HepG2 (cell line): ENCODE measurements at regions not wholly inside any gene's neighbourhood (a gene's known extent, or its start where the extent isn't known, plus 50 kb on each side); places are given as distances from the start of the nearest gene placed in this dataset.

ENCODE experiments used
- CCDC6 ChIP-seq: sonication (generic); formaldehyde crosslinking; IDR thresholded peaks from 2 replicates; pipeline ENCODE4 v1.8.1; 2022; ENCODE audit warnings: mild to moderate bottlenecking, missing genetic modification reagents, moderate library complexity
- MEIS2 ChIP-seq: sonication (generic); formaldehyde crosslinking; IDR thresholded peaks from 2 replicates; pipeline ENCODE4 v1.9.0; 2021; ENCODE audit warnings: mild to moderate bottlenecking, missing genetic modification reagents
- ZNF644 ChIP-seq: IDR thresholded peaks from 2 replicates; pipeline ENCODE4 v1.6.1; 2016; ENCODE audit warnings: low read depth
- TF ChIP-seq, protein P1 (sequence below): sonication (generic); formaldehyde crosslinking; IDR thresholded peaks from 2 replicates; pipeline ENCODE4 v1.4.0; 2020; ENCODE audit warnings: missing genetic modification reagents
- TF ChIP-seq, protein P2 (sequence below): sonication (generic); formaldehyde crosslinking; IDR thresholded peaks from 2 replicates; pipeline ENCODE4 v1.5.0; 2020; ENCODE audit warnings: mild to moderate bottlenecking, missing genetic modification reagents, moderate library complexity
- TF ChIP-seq, protein P3 (sequence below), 2 experiments: sonication (generic) in 1 of 2; formaldehyde crosslinking in 1 of 2; IDR thresholded peaks; 2 replicates each; pipeline versions ENCODE4 v1.4.0 to v1.6.1; 2018 to 2020; ENCODE audit warnings: missing genetic modification reagents in 2 of 2, borderline replicate concordance in 1 of 2, low read depth in 1 of 2, mild to moderate bottlenecking in 1 of 2, missing biosample characterization in 1 of 2

DNA sequence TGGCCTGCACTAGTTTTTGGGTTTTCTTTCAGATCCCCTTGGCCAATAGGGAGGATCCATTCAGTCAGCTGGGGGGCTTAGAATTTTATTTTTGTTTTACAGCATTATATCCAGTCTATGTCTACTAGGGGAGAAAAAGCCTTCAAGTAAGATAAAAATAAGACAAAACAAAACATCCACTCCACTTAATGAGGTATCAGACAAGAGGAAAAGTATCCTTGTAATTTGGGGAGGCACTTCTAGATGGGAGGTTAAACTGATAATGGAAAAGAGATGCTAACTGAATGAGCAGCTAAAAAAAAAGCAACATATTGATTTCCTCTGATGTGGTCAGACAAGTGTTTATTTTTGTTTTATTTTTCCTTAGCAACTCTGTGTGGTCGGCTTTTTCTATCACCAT is 278.0 kb upstream of the ANO3 start:
- TF ChIP-seq, protein P1, sequence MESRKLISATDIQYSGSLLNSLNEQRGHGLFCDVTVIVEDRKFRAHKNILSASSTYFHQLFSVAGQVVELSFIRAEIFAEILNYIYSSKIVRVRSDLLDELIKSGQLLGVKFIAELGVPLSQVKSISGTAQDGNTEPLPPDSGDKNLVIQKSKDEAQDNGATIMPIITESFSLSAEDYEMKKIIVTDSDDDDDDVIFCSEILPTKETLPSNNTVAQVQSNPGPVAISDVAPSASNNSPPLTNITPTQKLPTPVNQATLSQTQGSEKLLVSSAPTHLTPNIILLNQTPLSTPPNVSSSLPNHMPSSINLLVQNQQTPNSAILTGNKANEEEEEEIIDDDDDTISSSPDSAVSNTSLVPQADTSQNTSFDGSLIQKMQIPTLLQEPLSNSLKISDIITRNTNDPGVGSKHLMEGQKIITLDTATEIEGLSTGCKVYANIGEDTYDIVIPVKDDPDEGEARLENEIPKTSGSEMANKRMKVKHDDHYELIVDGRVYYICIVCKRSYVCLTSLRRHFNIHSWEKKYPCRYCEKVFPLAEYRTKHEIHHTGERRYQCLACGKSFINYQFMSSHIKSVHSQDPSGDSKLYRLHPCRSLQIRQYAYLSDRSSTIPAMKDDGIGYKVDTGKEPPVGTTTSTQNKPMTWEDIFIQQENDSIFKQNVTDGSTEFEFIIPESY (CRISPR knock-in tag): no peak
- TF ChIP-seq MEIS2: no peak
- no peak for TF ChIP-seq ZNF644
- TF ChIP-seq, protein P2, sequence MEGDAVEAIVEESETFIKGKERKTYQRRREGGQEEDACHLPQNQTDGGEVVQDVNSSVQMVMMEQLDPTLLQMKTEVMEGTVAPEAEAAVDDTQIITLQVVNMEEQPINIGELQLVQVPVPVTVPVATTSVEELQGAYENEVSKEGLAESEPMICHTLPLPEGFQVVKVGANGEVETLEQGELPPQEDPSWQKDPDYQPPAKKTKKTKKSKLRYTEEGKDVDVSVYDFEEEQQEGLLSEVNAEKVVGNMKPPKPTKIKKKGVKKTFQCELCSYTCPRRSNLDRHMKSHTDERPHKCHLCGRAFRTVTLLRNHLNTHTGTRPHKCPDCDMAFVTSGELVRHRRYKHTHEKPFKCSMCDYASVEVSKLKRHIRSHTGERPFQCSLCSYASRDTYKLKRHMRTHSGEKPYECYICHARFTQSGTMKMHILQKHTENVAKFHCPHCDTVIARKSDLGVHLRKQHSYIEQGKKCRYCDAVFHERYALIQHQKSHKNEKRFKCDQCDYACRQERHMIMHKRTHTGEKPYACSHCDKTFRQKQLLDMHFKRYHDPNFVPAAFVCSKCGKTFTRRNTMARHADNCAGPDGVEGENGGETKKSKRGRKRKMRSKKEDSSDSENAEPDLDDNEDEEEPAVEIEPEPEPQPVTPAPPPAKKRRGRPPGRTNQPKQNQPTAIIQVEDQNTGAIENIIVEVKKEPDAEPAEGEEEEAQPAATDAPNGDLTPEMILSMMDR (CRISPR knock-in tag): no peak
- TF ChIP-seq, protein P3, sequence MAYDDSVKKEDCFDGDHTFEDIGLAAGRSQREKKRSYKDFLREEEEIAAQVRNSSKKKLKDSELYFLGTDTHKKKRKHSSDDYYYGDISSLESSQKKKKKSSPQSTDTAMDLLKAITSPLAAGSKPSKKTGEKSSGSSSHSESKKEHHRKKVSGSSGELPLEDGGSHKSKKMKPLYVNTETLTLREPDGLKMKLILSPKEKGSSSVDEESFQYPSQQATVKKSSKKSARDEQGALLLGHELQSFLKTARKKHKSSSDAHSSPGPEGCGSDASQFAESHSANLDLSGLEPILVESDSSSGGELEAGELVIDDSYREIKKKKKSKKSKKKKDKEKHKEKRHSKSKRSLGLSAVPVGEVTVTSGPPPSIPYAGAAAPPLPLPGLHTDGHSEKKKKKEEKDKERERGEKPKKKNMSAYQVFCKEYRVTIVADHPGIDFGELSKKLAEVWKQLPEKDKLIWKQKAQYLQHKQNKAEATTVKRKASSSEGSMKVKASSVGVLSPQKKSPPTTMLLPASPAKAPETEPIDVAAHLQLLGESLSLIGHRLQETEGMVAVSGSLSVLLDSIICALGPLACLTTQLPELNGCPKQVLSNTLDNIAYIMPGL (CRISPR knock-in tag; IDR thresholded peaks at IDR 0.05; ENCODE audit: borderline replicate concordance in 1 of 2, low read depth in 1 of 2): no peak
- no peak for TF ChIP-seq CCDC6 (CRISPR knock-in tag)
